Inflammatory macrophage (primary cell): ENCODE measurements at regions not wholly inside any gene's neighbourhood (a gene's known extent, or its start where the extent isn't known, plus 50 kb on each side); places are given as distances from the start of the nearest gene placed in this dataset.

ENCODE experiments used
- DNase-seq, 2 donors: peaks; one replicate each; pipeline ENCODE4 v3.0.0-alpha.2; 2020 to 2022

DNA sequence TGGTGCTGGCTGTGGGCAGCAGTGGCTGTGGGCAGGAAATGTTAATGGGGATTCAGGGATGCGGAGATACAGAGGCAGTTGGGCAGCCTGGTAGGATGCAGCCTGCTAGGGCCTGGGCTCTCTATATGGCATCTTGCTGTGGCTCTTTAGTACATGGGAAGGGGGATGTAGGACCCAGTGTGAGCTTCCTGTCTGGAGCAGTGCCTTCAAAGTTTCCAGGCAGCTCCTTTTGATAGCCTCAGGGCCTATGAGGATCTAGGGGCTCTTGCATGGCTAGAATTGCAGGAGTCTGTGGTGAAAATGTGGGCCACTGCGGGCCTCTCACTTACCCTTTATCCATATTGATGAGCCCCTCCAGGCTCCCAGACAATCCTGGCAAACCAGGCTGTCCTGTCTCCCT is 213.2 kb upstream of the SNX19 start:
- DNase-seq = no peak

DNA sequence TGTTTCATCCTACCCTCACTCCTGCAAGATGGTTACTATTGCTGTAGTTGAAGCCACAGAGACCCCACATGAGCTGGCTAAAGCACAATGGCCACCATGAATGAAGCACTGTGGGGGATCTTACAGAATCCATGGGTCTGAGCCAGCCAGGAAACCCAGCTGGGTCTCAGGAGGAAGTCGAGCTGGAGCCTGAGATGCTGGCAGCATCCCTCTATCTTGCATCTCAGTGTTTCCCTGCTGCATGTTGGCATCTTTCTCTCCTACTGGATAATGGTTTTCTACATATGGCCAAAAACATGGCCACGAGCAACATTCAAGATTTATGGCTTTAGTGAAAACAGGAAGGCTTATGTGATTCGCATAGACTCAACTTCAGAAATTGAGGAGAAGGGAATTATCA is 219.3 kb upstream of the SNX19 start:
- DNase-seq = no peak

GRCh38 chr11:131136486-131136885 is 220.2 kb upstream of the SNX19 start:
- no peak for DNase-seq

- no peak for DNase-seq
Observed at GRCh38 chr11:131137046-131137445, 220.8 kb upstream of the SNX19 start.

DNA sequence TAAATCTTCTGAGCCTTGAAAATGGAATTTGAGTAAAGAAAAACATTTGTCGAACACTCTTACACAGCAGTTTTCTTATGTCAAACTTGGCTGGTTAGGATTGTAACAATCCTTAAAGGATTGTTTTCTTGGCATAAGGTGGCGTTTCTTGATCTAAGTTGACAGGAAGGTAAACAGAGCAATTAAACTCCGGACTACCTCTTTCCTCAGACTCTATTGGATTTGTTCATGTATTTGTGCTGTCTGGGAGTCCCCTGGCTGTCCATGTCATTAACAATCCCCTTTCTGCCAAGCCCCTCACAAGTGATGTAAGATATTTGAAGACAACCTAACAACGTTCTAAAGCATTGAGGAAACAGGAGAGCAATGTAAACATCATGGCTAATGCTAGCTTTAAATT is 222.5 kb upstream of the SNX19 start:
- DNase-seq = no peak

- no peak for DNase-seq
Observed at GRCh38 chr11:131145791-131146190, 224.6 kb upstream of the NTM start.

DNA sequence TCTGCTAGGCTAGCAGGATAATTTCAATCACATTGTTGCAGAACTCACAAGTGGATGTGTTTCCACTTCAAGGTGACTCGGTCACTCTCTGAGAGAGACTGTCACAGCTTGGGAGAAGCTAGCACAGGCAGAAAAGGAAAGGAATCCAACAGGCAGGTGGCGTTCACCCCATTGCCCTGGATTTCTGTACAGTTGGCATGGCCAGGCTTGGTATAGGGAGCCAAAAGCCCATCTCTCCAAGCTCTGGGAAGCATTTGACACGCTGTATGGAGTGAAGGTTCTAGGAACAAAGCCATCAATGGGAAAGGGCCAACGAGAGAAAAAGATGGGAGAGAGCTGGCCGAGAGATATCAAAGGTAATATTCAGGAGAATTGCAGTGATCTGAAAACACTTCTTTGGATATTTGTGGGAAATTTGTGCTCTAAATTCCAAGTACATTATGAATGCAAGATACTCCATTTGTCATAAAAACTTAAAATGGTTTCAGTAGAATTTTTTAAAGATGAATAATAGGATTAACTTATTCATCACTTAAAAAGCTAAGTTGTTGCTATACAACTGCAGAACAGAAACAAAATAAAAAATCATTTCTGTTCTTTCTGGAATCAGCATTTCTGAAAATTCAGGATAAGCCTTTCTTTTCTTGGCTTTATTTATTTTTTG is 223.5 kb upstream of the NTM start:
- DNase-seq = no peak

DNA sequence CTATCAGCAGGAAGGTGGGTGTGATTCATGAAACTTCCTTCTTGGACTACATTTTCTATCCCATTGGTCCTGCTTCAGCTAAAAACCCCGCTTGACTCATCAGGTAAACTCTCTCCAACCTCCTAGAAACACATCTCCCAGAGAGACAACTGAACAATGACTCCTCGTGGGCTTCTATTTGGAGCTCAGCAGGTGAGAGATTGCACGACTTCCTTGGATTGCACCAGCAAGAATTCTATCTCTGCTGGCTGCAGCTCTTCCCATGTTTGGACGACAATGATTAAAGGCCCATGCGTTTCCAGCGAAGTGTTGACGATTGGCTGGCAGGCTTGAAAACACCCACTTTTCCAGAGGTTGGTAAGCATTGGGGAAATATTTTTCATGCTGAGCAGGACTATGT is 216.1 kb upstream of the NTM start:
- no peak for DNase-seq

- no peak for DNase-seq
Observed at GRCh38 chr11:131157678-131158077, 212.7 kb upstream of the NTM start.

- no peak for DNase-seq
Observed at GRCh38 chr11:131160846-131161245, 209.6 kb upstream of the NTM start.

- DNase-seq = no peak
Observed at GRCh38 chr11:131163613-131164012, 206.8 kb upstream of the NTM start.

DNA sequence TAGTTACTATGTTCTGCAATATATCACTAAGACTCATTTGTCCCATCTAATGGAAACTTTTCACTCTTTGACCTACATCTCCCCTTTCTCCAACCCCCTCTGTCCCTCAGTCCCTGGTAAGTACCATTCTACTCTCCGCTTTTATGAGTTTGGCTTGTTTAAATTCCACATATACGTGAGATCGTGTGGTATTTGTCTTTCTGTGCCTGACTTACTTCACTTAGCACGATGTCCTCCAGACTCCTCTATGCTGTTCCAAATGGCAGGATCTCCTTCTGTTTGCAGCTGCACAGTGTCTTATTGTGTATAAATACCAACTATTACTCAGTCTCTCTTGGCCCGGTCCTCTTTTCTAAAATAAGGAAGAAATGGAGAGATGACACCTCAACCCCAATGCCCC is 205.4 kb upstream of the NTM start:
- no peak for DNase-seq

DNA sequence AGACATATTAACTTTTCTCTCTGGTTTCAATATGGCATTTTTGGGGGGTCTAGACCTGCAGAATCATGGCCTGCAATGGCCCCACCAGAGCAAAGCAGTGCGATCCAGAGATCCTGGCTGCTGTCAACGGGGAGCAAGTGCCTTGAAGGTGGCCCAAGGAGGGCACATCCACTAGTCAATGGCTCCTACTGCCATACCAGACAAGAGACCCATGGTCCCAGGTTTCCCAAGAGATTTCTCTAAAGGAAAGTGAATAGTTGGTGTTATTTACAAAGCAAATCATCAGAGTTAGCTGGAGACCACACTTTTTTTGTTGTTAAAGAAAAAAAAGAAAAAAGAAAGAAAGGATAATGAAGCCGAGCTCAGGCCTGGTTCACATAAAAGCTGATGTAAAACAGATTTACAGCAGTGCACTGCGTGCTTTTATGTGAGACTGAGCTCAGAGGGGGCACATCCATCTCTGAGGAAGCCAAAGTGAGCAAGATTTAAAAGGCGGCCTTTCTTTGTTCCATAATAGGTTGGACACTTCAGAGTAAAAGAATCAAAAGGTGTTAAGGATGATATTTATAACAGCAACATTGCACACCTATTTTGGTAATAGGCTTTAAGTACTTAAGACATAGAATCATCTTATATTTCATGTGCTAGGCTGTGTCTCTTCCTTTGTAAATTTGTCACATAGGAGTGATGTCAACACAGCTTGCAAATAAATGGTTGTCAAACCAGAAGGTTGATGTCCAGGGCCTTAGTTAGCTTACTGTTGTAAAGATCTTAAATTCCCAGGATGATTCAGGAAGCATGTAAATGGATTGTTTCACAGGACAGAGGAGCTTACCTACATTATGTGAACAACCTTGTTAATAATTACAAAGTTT is 201.3 kb upstream of the NTM start:
- no peak for DNase-seq

DNA sequence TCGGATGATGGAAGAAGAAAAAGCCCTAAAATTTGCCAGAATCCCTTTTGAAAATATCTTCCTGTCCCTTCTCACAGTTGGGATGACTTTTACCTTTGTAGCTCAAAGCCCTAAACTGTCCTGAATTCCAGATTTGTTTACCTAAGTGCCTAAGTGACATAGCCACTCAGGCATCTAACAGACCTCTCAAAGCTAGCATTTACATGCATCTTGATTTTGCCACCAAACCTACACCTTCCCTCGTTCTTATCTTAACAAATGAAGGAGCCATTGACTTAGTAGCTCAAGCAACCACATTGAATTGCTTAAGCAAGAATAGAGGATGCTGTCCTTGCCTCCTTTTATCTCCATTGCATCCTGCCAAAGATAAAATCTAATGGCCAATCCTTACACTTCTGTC is 198.4 kb upstream of the NTM start:
- no peak for DNase-seq

DNA sequence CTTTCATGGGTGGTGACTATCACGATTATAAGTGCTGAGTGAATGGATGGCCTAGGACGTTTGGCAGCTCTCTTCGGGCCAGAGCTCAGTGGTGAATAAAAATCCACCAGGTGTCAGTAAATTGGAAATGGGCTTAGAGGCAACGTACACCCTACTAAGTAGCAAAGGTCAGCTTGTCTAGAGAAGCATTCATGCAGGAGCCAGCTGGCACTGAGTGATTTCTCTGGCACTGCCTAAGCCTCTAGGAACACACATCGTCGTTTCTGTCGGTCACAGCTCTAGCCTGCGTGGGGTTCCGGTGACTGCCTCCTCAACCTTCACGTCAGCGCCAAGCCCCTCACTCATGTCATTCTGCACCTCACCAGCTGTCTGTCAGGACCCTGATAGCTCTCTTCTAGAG is 192.4 kb upstream of the NTM start:
- no peak for DNase-seq

GRCh38 chr11:131178596-131178995 is 191.8 kb upstream of the NTM start:
- no peak for DNase-seq

DNA sequence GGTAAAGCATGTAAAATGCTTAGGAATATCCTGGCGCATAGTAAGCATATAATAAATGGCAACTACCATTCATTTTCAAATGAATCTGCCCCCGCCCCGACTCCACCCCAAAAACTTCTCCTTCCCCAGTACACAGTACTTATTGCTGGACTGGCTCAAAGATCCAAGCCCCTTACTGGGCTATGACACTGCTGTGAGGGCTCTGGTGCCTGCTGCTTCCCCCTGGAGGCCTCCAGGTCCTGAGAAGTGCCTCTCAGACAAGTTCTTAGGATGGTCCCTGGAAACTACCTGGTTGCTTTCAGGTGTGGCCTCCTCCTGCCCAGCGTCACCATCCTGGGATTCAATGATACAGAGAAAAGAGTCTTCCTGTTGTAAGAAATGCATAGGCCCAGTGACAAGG is 190.6 kb upstream of the NTM start:
- DNase-seq = no peak

GRCh38 chr11:131185915-131186314 is 184.5 kb upstream of the NTM start:
- DNase-seq = no peak

DNA sequence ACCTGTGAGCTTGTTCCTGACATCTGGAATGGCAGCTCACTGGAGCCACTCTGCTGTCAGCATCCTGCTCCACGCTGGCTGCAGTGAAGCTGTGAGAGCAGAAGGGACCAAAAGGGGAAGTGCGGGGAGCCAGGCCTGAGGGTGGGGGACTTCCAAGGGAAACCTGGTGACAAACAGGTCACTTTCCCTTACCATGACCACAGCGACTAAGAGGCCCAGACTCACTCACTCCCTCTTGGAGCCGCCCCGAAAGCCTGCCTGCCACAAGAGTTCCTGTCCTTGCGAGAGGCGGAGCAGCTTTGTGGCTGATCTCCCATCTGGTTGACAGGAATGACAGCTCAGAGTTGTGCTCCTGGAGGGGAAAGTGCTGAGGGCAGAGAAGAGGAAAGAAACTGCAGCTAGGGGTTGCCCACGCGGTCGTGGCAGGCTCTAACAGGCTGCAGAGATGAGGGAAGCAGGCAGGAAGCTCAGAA is 183.8 kb upstream of the NTM start:
- peak; percentile 36 to 71 for DNase-seq

DNA sequence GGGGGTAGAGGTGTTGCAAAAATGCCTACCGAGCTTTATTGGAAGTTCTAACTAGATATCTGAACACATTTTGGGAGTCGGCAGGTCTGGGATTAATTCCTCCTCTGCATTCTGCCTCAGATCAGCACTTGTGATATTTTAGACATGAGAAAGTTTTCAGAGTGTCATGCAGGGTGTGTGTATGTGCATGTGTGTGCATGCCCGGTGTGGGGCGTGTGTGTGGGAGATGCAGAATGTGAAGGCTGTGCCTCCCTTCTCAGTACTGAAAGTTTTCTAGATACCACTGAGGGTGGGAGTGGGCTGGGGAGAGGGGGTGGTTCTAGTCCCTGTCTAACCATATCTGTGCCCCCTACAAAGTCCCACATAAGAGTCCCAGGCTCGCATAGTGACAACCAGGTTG is 180.0 kb upstream of the NTM start:
- DNase-seq = no peak

DNA sequence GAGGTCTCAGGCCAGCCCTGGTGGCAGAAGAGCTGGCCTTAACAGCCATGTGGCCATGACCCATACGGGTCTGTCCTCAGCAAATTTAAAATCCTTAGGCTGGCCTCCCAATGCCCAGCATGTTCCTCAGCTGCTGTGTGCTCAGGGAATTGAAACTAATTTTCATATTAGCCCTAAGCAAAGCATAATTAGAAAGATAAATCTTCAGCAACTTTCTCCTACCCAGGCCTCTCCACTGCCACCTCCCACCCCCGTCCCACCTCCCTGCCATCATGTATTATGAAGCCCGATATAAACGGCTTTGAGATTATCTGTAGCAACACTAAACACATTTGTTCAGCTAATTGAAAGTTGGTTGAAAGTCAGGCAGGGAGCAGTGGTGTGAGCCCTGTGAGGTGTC is 178.8 kb upstream of the NTM start:
- no peak for DNase-seq

- DNase-seq = no peak
Observed at GRCh38 chr11:131192628-131193027, 177.8 kb upstream of the NTM start.

- DNase-seq = no peak
Observed at GRCh38 chr11:131193031-131193501, 177.3 kb upstream of the NTM start.

DNA sequence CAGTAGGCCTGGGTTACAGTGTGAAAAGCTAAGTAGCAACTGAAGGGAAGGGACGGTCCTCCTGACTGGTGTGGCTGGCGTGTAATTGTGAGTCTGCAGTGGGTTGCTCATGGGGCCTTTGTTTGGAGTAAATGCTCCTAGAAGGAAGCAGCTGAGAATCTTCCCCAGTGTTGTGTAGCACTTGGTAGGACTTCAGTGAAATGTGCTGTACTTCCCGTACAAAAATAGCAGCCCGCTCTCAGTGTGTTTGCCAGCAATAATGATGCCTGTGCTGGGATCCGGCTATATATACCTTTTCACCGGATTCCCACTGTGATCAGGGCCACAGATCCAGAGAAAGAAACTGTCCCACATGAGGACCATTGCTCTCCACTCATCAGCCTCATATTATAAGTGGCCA is 175.7 kb upstream of the NTM start:
- no peak for DNase-seq
